ENCODE measurements at regions not wholly inside any gene's neighbourhood (a gene's known extent, or its start where the extent isn't known, plus 50 kb on each side); places are given as distances from the start of the nearest gene placed in this dataset.

DNA sequence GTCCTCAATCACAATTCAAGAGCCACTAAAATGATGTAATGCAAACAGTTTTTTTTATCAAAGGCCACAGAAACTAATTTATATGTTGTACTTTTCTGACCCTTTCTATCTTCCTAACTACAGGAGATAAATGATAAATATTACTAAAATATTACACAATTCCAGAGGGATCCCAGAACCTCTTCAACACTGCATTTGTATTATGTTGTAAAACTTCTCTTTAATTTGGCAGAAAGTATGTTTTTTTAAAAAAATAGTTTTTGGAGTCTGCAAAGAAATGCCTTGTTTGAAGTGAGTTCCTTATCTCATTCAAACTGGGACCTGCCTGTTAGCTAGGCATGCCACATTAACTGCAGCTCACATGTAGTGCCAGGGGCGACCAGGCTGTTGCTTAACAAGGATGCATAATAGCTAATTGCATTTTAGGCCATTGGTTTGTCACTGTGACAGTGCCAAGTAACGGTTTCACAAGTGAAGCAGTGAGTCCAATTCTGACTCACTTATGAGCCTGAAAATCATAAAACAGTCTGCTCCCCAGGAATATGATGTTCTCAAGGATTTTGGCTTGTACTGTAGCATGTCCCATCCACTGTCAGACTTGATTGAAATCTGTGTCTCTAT is 266.9 kb downstream of the KTN1 start:
- peak in 3 of 4 donors; percentile 32 to 60 (median 35) for ATAC-seq

DNA sequence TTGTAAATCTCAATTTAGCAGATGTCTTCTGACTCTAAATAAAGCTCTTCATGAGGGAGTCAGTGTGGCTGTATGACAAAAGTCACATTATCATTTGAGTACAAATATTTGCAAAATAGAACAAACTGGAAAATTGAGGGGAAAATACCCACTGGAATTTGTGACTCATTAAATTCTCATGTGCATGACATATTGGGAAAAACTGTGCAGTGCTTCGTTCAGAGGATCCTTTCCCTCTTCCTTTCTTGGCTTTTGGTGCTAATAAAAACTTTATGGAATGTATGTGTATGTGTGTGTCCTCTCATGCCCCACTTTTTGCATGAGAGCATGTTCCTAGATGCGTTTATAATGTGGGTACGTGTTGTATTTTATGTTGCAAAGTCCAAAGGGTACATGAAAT is 267.8 kb downstream of the KTN1 start:
- H3K36me3 ChIP-seq, result no peaks in the 10 kb centered on the region
- DNase-seq (no peak), ATAC-seq (peak in 2 of 4 donors; percentile 6 to 38)
- H3K27me3 ChIP-seq, result no peaks in the 10 kb centered on the region
- H3K4me1 ChIP-seq, result peaks cover 0 to 25% (median 9%) of the 10 kb centered on the region in 12 donors
- H3K27ac ChIP-seq, result peak overlapping the region in 2 of 12 donors; percentile 47 to 49
- peaks cover 0 to 16% (median 0%) of the 10 kb centered on the region in 12 donors for H3K9me3 ChIP-seq
- H3K4me3 ChIP-seq, result no peak overlapping the region
- no peak for TF ChIP-seq POLR2A (IDR thresholded peaks at IDR 0.05)
- TF ChIP-seq, protein P1, sequence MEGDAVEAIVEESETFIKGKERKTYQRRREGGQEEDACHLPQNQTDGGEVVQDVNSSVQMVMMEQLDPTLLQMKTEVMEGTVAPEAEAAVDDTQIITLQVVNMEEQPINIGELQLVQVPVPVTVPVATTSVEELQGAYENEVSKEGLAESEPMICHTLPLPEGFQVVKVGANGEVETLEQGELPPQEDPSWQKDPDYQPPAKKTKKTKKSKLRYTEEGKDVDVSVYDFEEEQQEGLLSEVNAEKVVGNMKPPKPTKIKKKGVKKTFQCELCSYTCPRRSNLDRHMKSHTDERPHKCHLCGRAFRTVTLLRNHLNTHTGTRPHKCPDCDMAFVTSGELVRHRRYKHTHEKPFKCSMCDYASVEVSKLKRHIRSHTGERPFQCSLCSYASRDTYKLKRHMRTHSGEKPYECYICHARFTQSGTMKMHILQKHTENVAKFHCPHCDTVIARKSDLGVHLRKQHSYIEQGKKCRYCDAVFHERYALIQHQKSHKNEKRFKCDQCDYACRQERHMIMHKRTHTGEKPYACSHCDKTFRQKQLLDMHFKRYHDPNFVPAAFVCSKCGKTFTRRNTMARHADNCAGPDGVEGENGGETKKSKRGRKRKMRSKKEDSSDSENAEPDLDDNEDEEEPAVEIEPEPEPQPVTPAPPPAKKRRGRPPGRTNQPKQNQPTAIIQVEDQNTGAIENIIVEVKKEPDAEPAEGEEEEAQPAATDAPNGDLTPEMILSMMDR (IDR thresholded peaks at IDR 0.05), result no peak
- intact Hi-C loops (cut with DNase I), result no loop called here
- 60 to 69% (median 65%) methylated on average over 3 of the region's 3 CpGs for WGBS, 4 donors

More for the DNA sequence above, 266.9 kb downstream of the KTN1 start:
- intact Hi-C loops (cut with DNase I), result no loop called here
- Histone ChIP-seq H3K27ac (peak overlapping the region in 6 of 12 donors; percentile 31 to 55 (median 42)), H3K9me3 (peaks cover 0 to 16% (median 0%) of the 10 kb centered on the region in 12 donors), H3K27me3 (no peaks in the 10 kb centered on the region), H3K4me1 (peaks cover 0 to 22% (median 8%) of the 10 kb centered on the region in 12 donors), H3K36me3 (no peaks in the 10 kb centered on the region), H3K4me3 (no peak overlapping the region)
- peak in 1 of 5 donors; percentile 38 for DNase-seq
- 57 to 72% (median 68%) methylated on average over 2 of the region's 2 CpGs for WGBS, 4 donors
- TF ChIP-seq, protein P1 (IDR thresholded peaks at IDR 0.05), result no peak
- TF ChIP-seq POLR2A (IDR thresholded peaks at IDR 0.05), result no peak

DNA sequence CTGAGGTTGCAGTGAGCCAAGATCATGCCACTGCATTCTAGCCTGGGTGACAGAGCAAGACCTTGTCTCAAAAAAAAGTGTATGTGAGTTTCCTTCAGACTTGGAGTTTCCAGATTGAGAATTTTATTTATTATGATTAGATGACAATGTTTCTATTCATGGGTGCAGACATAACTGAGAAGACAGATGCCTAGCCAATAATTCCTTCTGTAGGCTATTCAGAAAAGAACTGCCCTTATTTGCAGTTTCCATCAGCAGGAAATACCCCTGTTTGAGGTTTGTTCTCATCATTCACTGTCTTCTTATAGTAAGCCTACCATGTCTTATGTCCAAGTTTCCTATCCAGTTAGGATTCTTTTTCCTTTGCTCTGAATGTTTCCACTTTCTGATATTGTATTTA is 269.0 kb downstream of the KTN1 start:
- DNase-seq (no peak), ATAC-seq (no peak)
- Histone ChIP-seq H3K36me3 (no peaks in the 10 kb centered on the region), H3K27me3 (no peaks in the 10 kb centered on the region), H3K9me3 (peaks cover 0 to 16% (median 0%) of the 10 kb centered on the region in 12 donors), H3K4me3 (no peak overlapping the region), H3K4me1 (peaks cover 0 to 25% (median 9%) of the 10 kb centered on the region in 12 donors), H3K27ac (no peak overlapping the region)
- intact Hi-C loops (cut with DNase I), result no loop called here
- no peak for TF ChIP-seq POLR2A (IDR thresholded peaks at IDR 0.05)
- TF ChIP-seq, protein P1 (IDR thresholded peaks at IDR 0.05), result no peak

DNA sequence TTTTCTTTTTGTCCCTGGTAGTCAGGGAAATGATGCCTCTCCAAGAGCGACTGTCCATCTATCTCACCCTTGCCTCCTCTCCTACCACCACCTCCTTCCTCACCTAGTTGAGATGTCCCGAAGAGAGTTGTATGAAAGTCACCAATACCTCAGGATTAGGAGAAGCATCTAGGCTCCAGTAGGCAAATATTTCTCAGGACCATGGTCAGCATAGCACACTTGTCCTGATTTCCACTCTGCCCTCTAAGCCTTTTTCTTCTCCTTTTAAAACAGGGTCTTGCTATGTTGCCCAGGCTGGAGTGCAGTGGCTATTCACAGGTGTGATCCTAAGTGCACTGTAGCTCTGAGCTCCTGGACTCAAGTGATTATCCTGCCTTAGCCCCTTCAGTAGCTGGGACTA is 268.4 kb upstream of the PELI2 start:
- Histone ChIP-seq H3K27me3 (no peaks in the 10 kb centered on the region), H3K4me3 (no peak overlapping the region), H3K27ac (no peak overlapping the region), H3K36me3 (no peaks in the 10 kb centered on the region), H3K4me1 (peaks cover 0 to 26% (median 9%) of the 10 kb centered on the region in 12 donors), H3K9me3 (peaks cover 0 to 13% (median 0%) of the 10 kb centered on the region in 12 donors)
- 96 to 100% (median 98%) methylated on average over 2 of the region's 2 CpGs for WGBS, 4 donors
- ATAC-seq (no peak), DNase-seq (no peak)
- TF ChIP-seq POLR2A (IDR thresholded peaks at IDR 0.05), result no peak
- TF ChIP-seq, protein P1 (IDR thresholded peaks at IDR 0.05), result no peak
- intact Hi-C loops (cut with DNase I), result no loop called here
